Frontal cortex (tissue), 3 donors: ENCODE measurements at regions not wholly inside any gene's neighbourhood (a gene's known extent, or its start where the extent isn't known, plus 50 kb on each side); places are given as distances from the start of the nearest gene placed in this dataset.
"Not testable (repeated sequence)": the region's sequence is repeated elsewhere in the genome, so short reads cannot be mapped to it uniquely, and the experiment has no call there.

Experiments
- DNase-seq, 2 donors: peaks; one replicate each; pipeline ENCODE4 v3.0.0; 2012; ENCODE audit warnings: low spot score in 2 of 2
- FAIRE-seq: peaks from 2 replicates; lab custom pipeline; 2012; peaks lifted over from hg19 to GRCh38; lab: Jason Lieb, UNC
- donor health status: control.
- donor health status: control.
- donor health status: control.

GRCh38 chrX:150258463-150259430 lies 104.4 kb upstream of the MAMLD1 start:
- DNase-seq (no peak), FAIRE-seq (no peak)

GRCh38 chrX:150262456-150262855 lies 100.7 kb upstream of the MAMLD1 start:
- no peak for DNase-seq
- no peak for FAIRE-seq

GRCh38 chrX:150268839-150269355 lies 94.2 kb upstream of the MAMLD1 start:
- no peak for FAIRE-seq
- DNase-seq: no peak

- DNase-seq (no peak), FAIRE-seq (no peak)
Measured at GRCh38 chrX:150269605-150270254, 93.4 kb upstream of the MAMLD1 start.

- no peak for FAIRE-seq
- DNase-seq: no peak
Measured at GRCh38 chrX:150270622-150271021, 92.5 kb upstream of the MAMLD1 start.

GRCh38 chrX:150273575-150274294 lies 89.4 kb upstream of the MAMLD1 start:
- not testable (repeated sequence) for FAIRE-seq, DNase-seq

- DNase-seq (no peak), FAIRE-seq (no peak)
Measured at GRCh38 chrX:150282953-150283352, 80.2 kb upstream of the MAMLD1 start.

- DNase-seq: peak; percentile 10 to 42
- no peak for FAIRE-seq
Measured at GRCh38 chrX:150291014-150291413, 72.1 kb upstream of the MAMLD1 start.

- no peak for DNase-seq
- FAIRE-seq: no peak
Measured at GRCh38 chrX:150293311-150294013, 69.7 kb upstream of the MAMLD1 start.

GRCh38 chrX:150298841-150299551 lies 64.1 kb upstream of the MAMLD1 start:
- FAIRE-seq: no peak
- no peak for DNase-seq

- FAIRE-seq: no peak
- no peak for DNase-seq
Measured at GRCh38 chrX:150299579-150299978, 63.5 kb upstream of the MAMLD1 start.

- no peak for DNase-seq
- no peak for FAIRE-seq
Measured at GRCh38 chrX:150303386-150304097, 59.6 kb upstream of the MAMLD1 start.

GRCh38 chrX:150306002-150306401 lies 57.1 kb upstream of the MAMLD1 start:
- DNase-seq: no peak
- no peak for FAIRE-seq

GRCh38 chrX:150308041-150308440 lies 55.1 kb upstream of the MAMLD1 start:
- FAIRE-seq: no peak

GRCh38 chrX:150308532-150309157 lies 54.5 kb upstream of the MAMLD1 start:
- FAIRE-seq (no peak), DNase-seq (no peak)

More at GRCh38 chrX:150308041-150308440, 55.1 kb upstream of the MAMLD1 start:
- DNase-seq: no peak

GRCh38 chrX:150310417-150310816 lies 52.7 kb upstream of the MAMLD1 start:
- no peak for FAIRE-seq
- no peak for DNase-seq

- DNase-seq (no peak), FAIRE-seq (no peak)
Measured at GRCh38 chrX:150310881-150311280, 52.2 kb upstream of the MAMLD1 start.

- FAIRE-seq (no peak), DNase-seq (no peak)
Measured at GRCh38 chrX:150312931-150313330, 50.2 kb upstream of the MAMLD1 start.
